ENCODE measurements at regions not wholly inside any gene's neighbourhood (a gene's known extent, or its start where the extent isn't known, plus 50 kb on each side); places are given as distances from the start of the nearest gene placed in this dataset.

- TF ChIP-seq POLR2A (IDR thresholded peaks at IDR 0.05) (no peak), CTCF (IDR thresholded peaks at IDR 0.05) (no peak)
These were observed 127.9 kb upstream of the MON1B start for GRCh38 chr16:77062878-77063675.
